ENCODE measurements at regions not wholly inside any gene's neighbourhood (a gene's known extent, or its start where the extent isn't known, plus 50 kb on each side); places are given as distances from the start of the nearest gene placed in this dataset.

DNA sequence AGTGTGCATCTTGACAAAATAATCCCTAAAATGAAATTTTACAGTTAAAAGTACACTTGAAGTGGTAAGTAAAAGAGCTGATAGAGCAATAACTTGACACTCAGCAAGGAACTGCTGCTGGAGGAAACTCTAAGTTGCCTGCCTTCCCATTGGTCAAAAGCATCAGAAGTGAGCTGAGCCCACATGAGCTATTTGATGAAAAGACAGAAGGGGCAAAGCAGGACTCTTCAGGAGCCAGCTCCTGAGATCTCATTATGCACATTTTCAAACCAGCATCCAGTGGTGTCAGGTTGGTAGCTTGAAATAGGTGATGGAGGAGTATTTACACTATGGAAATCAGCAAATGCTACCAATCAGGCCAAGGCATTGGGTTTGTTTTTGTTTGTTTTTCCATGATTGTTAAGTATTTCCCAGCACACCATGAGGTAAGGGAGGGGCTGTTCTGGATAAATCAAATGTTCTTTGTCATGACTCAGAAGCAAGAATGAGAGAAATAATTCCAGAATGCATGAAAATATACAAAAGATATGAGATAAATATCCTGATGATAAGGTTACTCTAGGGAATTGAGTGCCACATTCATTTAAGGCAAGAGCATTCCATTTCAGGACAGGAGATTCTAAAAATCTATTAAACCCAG, 316.6 kb downstream of the SNX13 start:
- H3K9me3 ChIP-seq: no peaks in the 10 kb centered on the region
- no peak for DNase-seq (ENCODE audit: low spot score in 2 of 2)
- no peak overlapping the region for H3K27ac ChIP-seq
- TF ChIP-seq POLR2AphosphoS5 (IDR thresholded peaks at IDR 0.05): no peak
- no peaks in the 10 kb centered on the region for H3K4me1 ChIP-seq
- intact Hi-C loops (cut with DNase I; ENCODE audit: low total_unique reads): no loop called here
- H3K36me3 ChIP-seq: no peaks in the 10 kb centered on the region
- H3K27me3 ChIP-seq: no peaks in the 10 kb centered on the region
- H3K4me3 ChIP-seq: no peak overlapping the region

- H3K36me3 ChIP-seq: no peaks in the 10 kb centered on the region
- TF ChIP-seq POLR2A (IDR thresholded peaks at IDR 0.05) (no peak), POLR2AphosphoS5 (IDR thresholded peaks at IDR 0.05) (no peak)
- TF ChIP-seq, protein P1, sequence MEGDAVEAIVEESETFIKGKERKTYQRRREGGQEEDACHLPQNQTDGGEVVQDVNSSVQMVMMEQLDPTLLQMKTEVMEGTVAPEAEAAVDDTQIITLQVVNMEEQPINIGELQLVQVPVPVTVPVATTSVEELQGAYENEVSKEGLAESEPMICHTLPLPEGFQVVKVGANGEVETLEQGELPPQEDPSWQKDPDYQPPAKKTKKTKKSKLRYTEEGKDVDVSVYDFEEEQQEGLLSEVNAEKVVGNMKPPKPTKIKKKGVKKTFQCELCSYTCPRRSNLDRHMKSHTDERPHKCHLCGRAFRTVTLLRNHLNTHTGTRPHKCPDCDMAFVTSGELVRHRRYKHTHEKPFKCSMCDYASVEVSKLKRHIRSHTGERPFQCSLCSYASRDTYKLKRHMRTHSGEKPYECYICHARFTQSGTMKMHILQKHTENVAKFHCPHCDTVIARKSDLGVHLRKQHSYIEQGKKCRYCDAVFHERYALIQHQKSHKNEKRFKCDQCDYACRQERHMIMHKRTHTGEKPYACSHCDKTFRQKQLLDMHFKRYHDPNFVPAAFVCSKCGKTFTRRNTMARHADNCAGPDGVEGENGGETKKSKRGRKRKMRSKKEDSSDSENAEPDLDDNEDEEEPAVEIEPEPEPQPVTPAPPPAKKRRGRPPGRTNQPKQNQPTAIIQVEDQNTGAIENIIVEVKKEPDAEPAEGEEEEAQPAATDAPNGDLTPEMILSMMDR (IDR thresholded peaks at IDR 0.05): no peak
- no peak overlapping the region for H3K27ac ChIP-seq
- H3K4me1 ChIP-seq: no peaks in the 10 kb centered on the region
- intact Hi-C loops (cut with DNase I; ENCODE audit: low total_unique reads): no loop called here
- H3K27me3 ChIP-seq: no peaks in the 10 kb centered on the region
- H3K4me3 ChIP-seq: no peak overlapping the region
- DNase-seq (ENCODE audit: low spot score in 2 of 2): no peak
- no peaks in the 10 kb centered on the region for H3K9me3 ChIP-seq
These were observed 315.9 kb downstream of the SNX13 start for GRCh38 chr7:17624379-17624778.

DNA sequence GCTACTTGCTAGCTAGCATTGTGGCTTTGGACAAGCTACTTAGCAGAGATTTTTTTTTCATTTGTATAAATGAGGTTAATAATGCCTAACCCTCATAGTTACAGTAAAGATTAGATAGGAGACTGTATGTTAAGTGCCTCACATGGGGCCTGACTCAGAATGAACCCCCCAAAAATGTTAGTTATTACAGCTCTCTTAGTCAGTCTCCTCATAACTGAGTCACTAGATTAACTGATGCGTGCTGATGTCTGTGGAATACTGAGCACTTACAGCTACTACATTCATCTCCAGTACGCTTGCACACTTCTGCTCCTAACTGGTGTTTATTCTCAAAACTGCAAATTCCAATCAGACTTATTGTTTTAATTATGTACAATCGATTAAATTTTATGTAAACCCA, 315.3 kb downstream of the SNX13 start:
- H3K27me3 ChIP-seq: no peaks in the 10 kb centered on the region
- no peaks in the 10 kb centered on the region for H3K4me1 ChIP-seq
- H3K36me3 ChIP-seq: no peaks in the 10 kb centered on the region
- intact Hi-C loops (cut with DNase I; ENCODE audit: low total_unique reads): no loop called here
- no peaks in the 10 kb centered on the region for H3K9me3 ChIP-seq
- DNase-seq (ENCODE audit: low spot score in 2 of 2): no peak
- TF ChIP-seq, protein P1 (IDR thresholded peaks at IDR 0.05): no peak
- no peak for TF ChIP-seq POLR2AphosphoS5 (IDR thresholded peaks at IDR 0.05)
- TF ChIP-seq POLR2A (IDR thresholded peaks at IDR 0.05): no peak
- H3K27ac ChIP-seq: no peak overlapping the region
- H3K4me3 ChIP-seq: no peak overlapping the region

DNA sequence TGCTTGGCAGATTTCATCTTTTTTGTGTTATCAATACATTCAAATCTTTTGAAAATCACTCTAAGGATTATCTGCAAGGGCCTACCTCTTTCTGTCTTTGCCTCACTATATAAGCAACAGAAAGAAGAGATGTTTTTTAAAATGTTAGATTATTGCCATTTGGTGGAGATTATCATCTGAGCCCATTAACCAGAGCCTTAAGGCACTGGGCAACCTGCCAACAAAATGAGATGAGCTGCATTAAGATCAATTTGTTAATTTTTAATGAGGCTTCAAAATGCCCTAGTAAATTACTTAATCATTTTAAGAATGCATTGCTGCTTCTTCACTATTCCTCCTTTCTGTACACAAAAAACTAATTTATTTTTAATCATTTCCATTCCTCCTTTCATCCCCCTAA, 314.1 kb downstream of the SNX13 start:
- H3K27ac ChIP-seq: no peak overlapping the region
- no peaks in the 10 kb centered on the region for H3K36me3 ChIP-seq
- H3K27me3 ChIP-seq: no peaks in the 10 kb centered on the region
- no peak overlapping the region for H3K4me3 ChIP-seq
- TF ChIP-seq POLR2AphosphoS5 (IDR thresholded peaks at IDR 0.05) (no peak), POLR2A (IDR thresholded peaks at IDR 0.05) (no peak)
- TF ChIP-seq, protein P1 (IDR thresholded peaks at IDR 0.05): no peak
- H3K4me1 ChIP-seq: no peaks in the 10 kb centered on the region
- intact Hi-C loops (cut with DNase I; ENCODE audit: low total_unique reads): no loop called here
- no peaks in the 10 kb centered on the region for H3K9me3 ChIP-seq
- no peak for DNase-seq (ENCODE audit: low spot score in 2 of 2)

- no peaks in the 10 kb centered on the region for H3K4me1 ChIP-seq
- TF ChIP-seq POLR2AphosphoS5 (IDR thresholded peaks at IDR 0.05) (no peak), POLR2A (IDR thresholded peaks at IDR 0.05) (no peak)
- TF ChIP-seq, protein P1 (IDR thresholded peaks at IDR 0.05): no peak
- no peak for DNase-seq (ENCODE audit: low spot score in 2 of 2)
- H3K9me3 ChIP-seq: no peaks in the 10 kb centered on the region
- H3K4me3 ChIP-seq: no peak overlapping the region
- intact Hi-C loops (cut with DNase I; ENCODE audit: low total_unique reads): no loop called here
- H3K27me3 ChIP-seq: no peaks in the 10 kb centered on the region
- H3K36me3 ChIP-seq: no peaks in the 10 kb centered on the region
- no peak overlapping the region for H3K27ac ChIP-seq
These were observed 309.2 kb downstream of the SNX13 start for GRCh38 chr7:17631061-17631460.

DNA sequence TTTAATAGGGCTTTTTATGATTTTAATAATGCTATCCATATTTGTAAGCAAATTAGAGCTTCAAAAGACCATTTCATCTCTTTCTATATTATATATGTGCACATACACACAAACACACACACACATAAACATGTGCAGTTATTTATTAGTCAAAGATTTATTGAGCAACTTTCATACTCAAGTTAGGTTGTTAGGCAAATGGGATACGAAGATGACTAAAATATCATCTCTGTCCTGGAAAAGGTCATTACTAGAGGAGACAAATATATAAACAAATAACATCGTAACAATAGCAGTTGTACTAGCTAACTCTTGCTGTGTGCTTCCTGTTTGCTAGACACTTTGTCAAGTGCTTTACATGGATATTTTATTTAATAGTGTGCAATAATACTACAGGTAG, 307.9 kb downstream of the SNX13 start:
- TF ChIP-seq, protein P1 (IDR thresholded peaks at IDR 0.05): no peak
- no peak for TF ChIP-seq POLR2AphosphoS5 (IDR thresholded peaks at IDR 0.05)
- TF ChIP-seq POLR2A (IDR thresholded peaks at IDR 0.05): no peak
- DNase-seq (ENCODE audit: low spot score in 2 of 2): no peak
- intact Hi-C loops (cut with DNase I; ENCODE audit: low total_unique reads): no loop called here
- H3K36me3 ChIP-seq: no peaks in the 10 kb centered on the region
- H3K27me3 ChIP-seq: no peaks in the 10 kb centered on the region
- H3K9me3 ChIP-seq: no peaks in the 10 kb centered on the region
- H3K4me3 ChIP-seq: no peak overlapping the region
- H3K4me1 ChIP-seq: no peaks in the 10 kb centered on the region
- no peak overlapping the region for H3K27ac ChIP-seq

Measured in breast epithelium (tissue), 4 donors.